Natural killer cell (primary cell): ENCODE measurements at regions not wholly inside any gene's neighbourhood (a gene's known extent, or its start where the extent isn't known, plus 50 kb on each side); places are given as distances from the start of the nearest gene placed in this dataset.

Source experiments
- ATAC-seq, 3 donors: fragments of 150-1000 bp in 2 of 3; fragments of 200-7000 bp in 1 of 3; cut with Tn5 transposase; 1 replicate in 1 of 3; 2 replicates in 2 of 3; pipeline ENCODE4 v1.10.0; 2021; ENCODE audit warnings: mild to moderate bottlenecking in 2 of 3, moderate library complexity in 2 of 3
- DNase-seq, 2 donors: peaks; one replicate each; pipeline versions ENCODE4 v3.0.0 to v3.0.0-alpha.2; 2013 to 2021; ENCODE audit warnings: mixed read lengths in 1 of 2
- H3K27ac ChIP-seq: one replicate; pipeline ENCODE4 v1.5.1; 2013; ENCODE audit warnings: mild to moderate bottlenecking, low read length
- H3K27me3 ChIP-seq: one replicate; pipeline ENCODE4 v1.6.1; 2013; ENCODE audit warnings: low read length; ENCODE audit not compliant: control insufficient read depth, insufficient read depth
- H3K36me3 ChIP-seq: one replicate; pipeline ENCODE4 v1.6.1; 2013; ENCODE audit warnings: low read length; ENCODE audit not compliant: control insufficient read depth, insufficient read depth
- H3K4me1 ChIP-seq: one replicate; pipeline ENCODE4 v1.6.1; 2013; ENCODE audit warnings: low read length; ENCODE audit not compliant: control insufficient read depth, insufficient read depth
- H3K4me3 ChIP-seq: one replicate; pipeline ENCODE4 v1.5.1; 2013; ENCODE audit warnings: low read length
- H3K9me3 ChIP-seq: one replicate; pipeline ENCODE4 v1.6.1; 2013; ENCODE audit warnings: low read length; ENCODE audit not compliant: control insufficient read depth, insufficient read depth
- H3K27ac Mint-ChIP-seq, 2 donors: one replicate each; pipeline ENCODE4 v1.8.0; 2022; ENCODE audit warnings: mild to moderate bottlenecking in 2 of 2, mixed read lengths in 2 of 2, moderate library complexity in 1 of 2
- H3K27me3 Mint-ChIP-seq, 2 donors: one replicate each; pipeline ENCODE4 v1.8.0; 2022; ENCODE audit warnings: low read depth in 2 of 2, mixed read lengths in 2 of 2
- H3K36me3 Mint-ChIP-seq: one replicate; pipeline ENCODE4 v1.8.0; 2022; ENCODE audit warnings: mixed read lengths
- H3K4me1 Mint-ChIP-seq, 2 donors: one replicate each; pipeline ENCODE4 v1.8.0; 2022; ENCODE audit warnings: mixed read lengths in 2 of 2
- H3K4me3 Mint-ChIP-seq: one replicate; pipeline ENCODE4 v1.8.0; 2022; ENCODE audit warnings: mild to moderate bottlenecking, moderate library complexity, mixed read lengths
- H3K9me3 Mint-ChIP-seq, 2 donors: one replicate each; pipeline ENCODE4 v1.8.0; 2022; ENCODE audit warnings: mixed read lengths in 2 of 2
- CTCF ChIP-seq: fragments of 200-600 bp; IDR thresholded peaks from one replicate; pipeline ENCODE4 v1.8.0; 2022; ENCODE audit warnings: antibody characterized with exemption
- WGBS: methylation state at CpG from one replicate; pipeline ENCODE4 v1.1.7; 2013; ENCODE audit warnings: missing lambda C conversion rate; ENCODE audit not compliant: insufficient coverage; 5-methylcytosine and 5-hydroxymethylcytosine counted together
- intact Hi-C: fragments of 100-400 bp; cut with micrococcal nuclease; formaldehyde crosslinking; loops from one replicate; pipeline ENCODE4 v1.14.2; 2022

GRCh38 chr11:134923441-134923840 lies 511.4 kb upstream of the B3GAT1 start:
- Histone ChIP-seq H3K27me3 (no peaks in the 10 kb centered on the region), H3K4me3 (no peak overlapping the region), H3K27ac (no peak overlapping the region), H3K4me1 (no peaks in the 10 kb centered on the region), H3K9me3 (no peaks in the 10 kb centered on the region), H3K36me3 (no peaks in the 10 kb centered on the region)
- H3K27me3 Mint-ChIP-seq: peaks cover 13 to 22% of the 10 kb centered on the region in 2 donors
- DNase-seq (no peak), ATAC-seq (no peak)
- intact Hi-C loops: no loop called here
- no peaks in the 10 kb centered on the region for H3K4me1 Mint-ChIP-seq
- TF ChIP-seq CTCF: no peak
- WGBS: 84% methylated on average over 7 of the region's 7 CpGs
- no peak overlapping the region for H3K27ac Mint-ChIP-seq
- no peaks in the 10 kb centered on the region for H3K36me3 Mint-ChIP-seq
- no peak overlapping the region for H3K4me3 Mint-ChIP-seq
- peaks cover 0 to 6% of the 10 kb centered on the region in 2 donors for H3K9me3 Mint-ChIP-seq

- DNase-seq: no peak
- no peak overlapping the region for H3K4me3 ChIP-seq
- H3K27ac ChIP-seq: no peak overlapping the region
- no peak for TF ChIP-seq CTCF
- H3K4me1 ChIP-seq: no peaks in the 10 kb centered on the region
- intact Hi-C loops: no loop called here
- Mint-ChIP-seq H3K9me3 (peaks cover 0 to 4% of the 10 kb centered on the region in 2 donors), H3K4me1 (no peaks in the 10 kb centered on the region), H3K27ac (no peak overlapping the region), H3K4me3 (no peak overlapping the region), H3K36me3 (no peaks in the 10 kb centered on the region), H3K27me3 (peaks cover 13 to 22% of the 10 kb centered on the region in 2 donors)
- H3K27me3 ChIP-seq: no peaks in the 10 kb centered on the region
- WGBS: 94% methylated on average over 2 of the region's 3 CpGs
- ATAC-seq: no peak
- no peaks in the 10 kb centered on the region for H3K36me3 ChIP-seq
- H3K9me3 ChIP-seq: no peaks in the 10 kb centered on the region
These were observed 509.9 kb upstream of the B3GAT1 start for GRCh38 chr11:134921938-134922337.

GRCh38 chr11:134920851-134921608 lies 509.0 kb upstream of the B3GAT1 start:
- no peak for ATAC-seq
- H3K4me1 Mint-ChIP-seq: no peaks in the 10 kb centered on the region
- Histone ChIP-seq H3K9me3 (no peaks in the 10 kb centered on the region), H3K4me3 (no peak overlapping the region), H3K27ac (no peak overlapping the region), H3K27me3 (no peaks in the 10 kb centered on the region), H3K36me3 (no peaks in the 10 kb centered on the region), H3K4me1 (no peaks in the 10 kb centered on the region)
- peaks cover 13 to 27% of the 10 kb centered on the region in 2 donors for H3K27me3 Mint-ChIP-seq
- peaks cover 0 to 4% of the 10 kb centered on the region in 2 donors for H3K9me3 Mint-ChIP-seq
- no peak overlapping the region for H3K27ac Mint-ChIP-seq
- intact Hi-C loops: no loop called here
- no peaks in the 10 kb centered on the region for H3K36me3 Mint-ChIP-seq
- WGBS: 74% methylated on average over 6 of the region's 8 CpGs
- DNase-seq: no peak
- no peak for TF ChIP-seq CTCF
- H3K4me3 Mint-ChIP-seq: no peak overlapping the region
